Left lung (tissue), 4 donors: ENCODE measurements at regions not wholly inside any gene's neighbourhood (a gene's known extent, or its start where the extent isn't known, plus 50 kb on each side); places are given as distances from the start of the nearest gene placed in this dataset.

ENCODE experiments used
- ATAC-seq: fragments of 200-7000 bp; cut with Tn5 transposase; one replicate; pipeline ENCODE4 v1.9.1; 2020; ENCODE audit warnings: moderate library complexity
- DNase-seq, 4 donors: peaks; one replicate each; pipeline ENCODE4 v3.0.0-alpha.2; 2013 to 2020
- H3K27ac ChIP-seq, 2 donors: fragments of 200-600 bp; sonication (generic) in 1 of 2; one replicate each; pipeline versions ENCODE4 v1.5.0 to v1.8.0; 2020 to 2021
- H3K27me3 ChIP-seq, 2 donors: fragments of 200-600 bp; sonication (generic) in 1 of 2; one replicate each; pipeline versions ENCODE4 v1.5.0 to v1.8.0; 2020 to 2021
- H3K36me3 ChIP-seq, 2 donors: fragments of 200-600 bp; sonication (generic) in 1 of 2; one replicate each; pipeline versions ENCODE4 v1.5.0 to v1.8.0; 2020 to 2021
- H3K4me1 ChIP-seq, 2 donors: fragments of 200-600 bp; one replicate each; pipeline ENCODE4 v1.8.0; 2021
- H3K4me3 ChIP-seq, 2 donors: fragments of 200-600 bp; sonication (generic) in 1 of 2; one replicate each; pipeline versions ENCODE4 v1.5.0 to v1.8.0; 2020 to 2021; ENCODE audit warnings: mild to moderate bottlenecking in 1 of 2
- H3K9me3 ChIP-seq, 2 donors: fragments of 200-600 bp; sonication (generic) in 1 of 2; one replicate each; pipeline versions ENCODE4 v1.5.0 to v1.8.0; 2020 to 2021
- CTCF ChIP-seq, 2 donors: fragments of 200-600 bp; sonication (generic) in 1 of 2; IDR thresholded peaks; one replicate each; pipeline versions ENCODE4 v1.5.0 to v1.8.0; 2021; ENCODE audit warnings: antibody characterized with exemption in 2 of 2
- intact Hi-C, 2 donors: fragments of 100-400 bp; cut with DNase I; formaldehyde crosslinking; loops; one replicate each; pipeline versions ENCODE4 v1.11.2 to v1.14.2; 2022
- donor health status: DM: no; HTN: yes; CAD: no.
- donor health status: DM: no; HTN: no; CAD: no.

GRCh38 chr4:65063601-65064000, 606.7 kb downstream of the EPHA5 start:
- Histone ChIP-seq H3K4me1 (no peaks in the 10 kb centered on the region), H3K27me3 (no peaks in the 10 kb centered on the region), H3K9me3 (no peaks in the 10 kb centered on the region), H3K36me3 (no peaks in the 10 kb centered on the region), H3K27ac (no peak overlapping the region), H3K4me3 (no peak overlapping the region)
- no peak for TF ChIP-seq CTCF (IDR thresholded peaks at IDR 0.05)
- DNase-seq (no peak), ATAC-seq (no peak)
- intact Hi-C loops = no loop called here

DNA sequence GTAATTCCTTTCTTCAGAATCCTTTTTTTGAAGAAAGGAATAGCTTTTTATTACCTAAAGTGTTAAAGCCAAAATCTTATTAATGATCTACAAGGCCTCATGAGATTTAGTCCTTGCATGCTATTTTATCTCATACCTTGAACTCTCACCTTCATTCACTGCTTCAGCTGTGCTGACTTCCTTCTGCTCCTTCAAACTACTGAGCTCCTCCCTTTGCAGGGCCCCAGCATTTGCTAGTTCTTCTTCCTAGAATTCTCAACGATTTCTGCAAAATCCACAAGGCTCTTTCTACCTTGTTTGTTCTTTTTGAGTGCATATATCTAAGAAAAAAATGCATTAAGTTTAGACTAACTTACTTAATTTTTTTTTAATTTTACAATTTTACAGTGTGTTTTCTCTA, 619.5 kb downstream of the EPHA5 start:
- no peaks in the 10 kb centered on the region for H3K36me3 ChIP-seq
- intact Hi-C loops = no loop called here
- H3K27me3 ChIP-seq = no peaks in the 10 kb centered on the region
- no peak overlapping the region for H3K27ac ChIP-seq
- no peak overlapping the region for H3K4me3 ChIP-seq
- DNase-seq (no peak), ATAC-seq (no peak)
- no peak for TF ChIP-seq CTCF (IDR thresholded peaks at IDR 0.05)
- H3K9me3 ChIP-seq = no peaks in the 10 kb centered on the region
- H3K4me1 ChIP-seq = no peaks in the 10 kb centered on the region

- Histone ChIP-seq H3K4me1 (no peaks in the 10 kb centered on the region), H3K27me3 (no peaks in the 10 kb centered on the region), H3K4me3 (no peak overlapping the region), H3K9me3 (no peaks in the 10 kb centered on the region), H3K36me3 (no peaks in the 10 kb centered on the region), H3K27ac (no peak overlapping the region)
- ATAC-seq (no peak), DNase-seq (no peak)
- TF ChIP-seq CTCF (IDR thresholded peaks at IDR 0.05) = no peak
- intact Hi-C loops = no loop called here
Observed at GRCh38 chr4:65046192-65047133, 623.8 kb downstream of the EPHA5 start.

- no peak for DNase-seq
- Histone ChIP-seq H3K27ac (no peak overlapping the region), H3K4me1 (no peaks in the 10 kb centered on the region), H3K4me3 (no peak overlapping the region), H3K9me3 (no peaks in the 10 kb centered on the region), H3K27me3 (no peaks in the 10 kb centered on the region), H3K36me3 (no peaks in the 10 kb centered on the region)
- TF ChIP-seq CTCF (IDR thresholded peaks at IDR 0.05) = no peak
- no peak for ATAC-seq
- intact Hi-C loops = loop anchor here in 1 of 2 donors (5.0 kb wide), 1 partner anchor 52 kb away; no protein-coding TSS in a partner anchor
Observed at GRCh38 chr4:65033899-65034298, 624.6 kb upstream of the TECRL start.

GRCh38 chr4:65028592-65028991, 619.3 kb upstream of the TECRL start:
- Histone ChIP-seq H3K4me3 (no peak overlapping the region), H3K27me3 (no peaks in the 10 kb centered on the region), H3K9me3 (peaks cover 0 to 4% of the 10 kb centered on the region in 2 donors), H3K36me3 (no peaks in the 10 kb centered on the region), H3K4me1 (no peaks in the 10 kb centered on the region), H3K27ac (no peak overlapping the region)
- no peak for ATAC-seq
- intact Hi-C loops = no loop called here
- no peak for DNase-seq
- no peak for TF ChIP-seq CTCF (IDR thresholded peaks at IDR 0.05)
